ENCODE measurements at regions not wholly inside any gene's neighbourhood (a gene's known extent, or its start where the extent isn't known, plus 50 kb on each side); places are given as distances from the start of the nearest gene placed in this dataset.

DNA sequence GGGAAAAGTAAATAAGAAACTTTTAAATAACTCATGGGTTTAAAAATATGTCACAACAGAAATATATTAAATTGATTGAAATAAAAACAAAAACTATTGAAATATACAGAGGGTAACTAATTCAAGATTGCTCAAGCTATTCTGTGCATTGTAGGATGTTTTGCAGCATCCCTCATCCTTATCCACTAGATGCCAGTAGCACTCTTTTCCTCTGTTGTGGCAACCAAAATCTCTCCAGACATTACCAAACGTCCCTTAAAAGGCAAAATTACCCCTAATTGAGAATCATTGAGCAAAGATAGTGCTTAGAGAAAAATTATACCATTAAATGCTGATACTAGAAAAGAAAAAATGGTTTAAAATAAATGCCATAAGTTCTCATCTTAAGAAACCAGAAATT lies 682.6 kb downstream of the RWDD3 start:
- no peak overlapping the region for H3K27ac ChIP-seq
- no peak for DNase-seq (ENCODE audit: low spot score)
- TF ChIP-seq CTCF (IDR thresholded peaks at IDR 0.05), result no peak
- H3K4me3 ChIP-seq, result no peak overlapping the region

DNA sequence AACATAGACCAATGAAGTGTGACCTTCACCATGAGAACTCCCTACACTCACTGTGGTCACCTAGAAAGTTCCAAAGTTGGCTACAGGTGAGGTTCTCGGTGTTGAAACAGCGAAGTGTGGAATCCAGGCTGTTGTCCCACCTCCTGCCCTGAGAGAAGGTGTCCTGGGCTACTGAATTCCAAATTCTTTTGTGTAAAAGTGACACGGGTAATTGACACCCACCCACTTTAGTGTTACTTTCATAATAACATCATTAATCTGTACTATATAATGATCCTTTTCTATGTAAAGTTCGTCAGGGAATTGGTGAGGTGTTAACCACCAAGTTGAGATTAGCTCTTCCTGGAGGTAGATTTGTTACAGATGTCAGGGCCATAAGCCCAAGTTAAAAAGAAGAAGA lies 690.7 kb downstream of the RWDD3 start:
- Histone ChIP-seq H3K27ac (no peak overlapping the region), H3K4me3 (no peak overlapping the region)
- DNase-seq (ENCODE audit: low spot score), result no peak
- no peak for TF ChIP-seq CTCF (IDR thresholded peaks at IDR 0.05)

GRCh38 chr1:95926331-95926730 lies 692.3 kb downstream of the RWDD3 start:
- TF ChIP-seq CTCF (IDR thresholded peaks at IDR 0.05), result no peak
- Histone ChIP-seq H3K27ac (no peak overlapping the region), H3K4me3 (no peak overlapping the region)
- DNase-seq (ENCODE audit: low spot score), result no peak

DNA sequence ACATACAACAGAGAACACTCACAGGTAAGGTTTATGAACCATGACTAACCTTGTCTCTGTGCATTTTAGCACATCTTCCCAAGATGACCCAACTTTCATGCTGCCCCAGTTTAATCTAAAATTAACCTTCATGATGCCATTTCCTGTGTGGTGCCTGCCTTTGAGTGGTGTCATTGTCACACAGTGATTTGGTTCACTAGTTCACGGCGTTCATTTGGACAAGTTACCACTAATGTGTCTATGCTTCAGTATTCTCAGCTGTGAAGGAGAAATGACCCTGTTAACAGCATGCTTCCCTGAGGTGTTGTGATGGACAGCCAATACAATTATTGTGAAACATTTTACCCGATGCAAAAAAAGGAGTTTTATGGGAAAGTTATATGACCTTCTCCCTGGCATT lies 693.1 kb downstream of the RWDD3 start:
- no peak for DNase-seq (ENCODE audit: low spot score)
- Histone ChIP-seq H3K27ac (no peak overlapping the region), H3K4me3 (no peak overlapping the region)
- no peak for TF ChIP-seq CTCF (IDR thresholded peaks at IDR 0.05)

GRCh38 chr1:95935719-95936118 lies 701.7 kb downstream of the RWDD3 start:
- TF ChIP-seq CTCF (IDR thresholded peaks at IDR 0.05), result no peak
- Histone ChIP-seq H3K27ac (no peak overlapping the region), H3K4me3 (no peak overlapping the region)

GRCh38 chr1:95941121-95941798 lies 707.2 kb downstream of the RWDD3 start:
- no peak for DNase-seq (ENCODE audit: low spot score)
- Histone ChIP-seq H3K27ac (no peak overlapping the region), H3K4me3 (no peak overlapping the region)
- TF ChIP-seq CTCF (IDR thresholded peaks at IDR 0.05), result no peak

More at GRCh38 chr1:95935719-95936118, 701.7 kb downstream of the RWDD3 start:
- no peak for DNase-seq (ENCODE audit: low spot score)

DNA sequence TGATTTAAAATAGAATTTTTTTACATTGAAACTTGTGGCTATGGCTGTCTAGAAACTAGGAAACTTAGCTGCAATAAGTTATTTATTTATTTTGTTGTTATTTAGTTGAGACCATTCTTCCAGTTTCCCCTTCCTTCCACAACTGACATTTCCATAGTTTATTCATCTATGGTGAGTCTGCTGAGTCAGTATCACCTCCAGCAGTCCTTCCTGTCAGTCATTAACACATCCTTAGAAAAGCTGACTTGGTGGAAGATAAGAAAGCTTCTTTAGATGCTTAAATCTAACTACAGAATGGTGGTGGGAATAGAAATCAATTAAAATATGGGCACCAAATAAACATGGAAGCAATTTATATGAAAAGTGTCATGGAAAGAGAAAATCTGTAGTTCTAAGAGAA lies 714.0 kb downstream of the RWDD3 start:
- H3K4me3 ChIP-seq, result no peak overlapping the region
- no peak for TF ChIP-seq CTCF (IDR thresholded peaks at IDR 0.05)
- no peak for DNase-seq (ENCODE audit: low spot score)
- no peak overlapping the region for H3K27ac ChIP-seq
